ENCODE measurements at regions not wholly inside any gene's neighbourhood (a gene's known extent, or its start where the extent isn't known, plus 50 kb on each side); places are given as distances from the start of the nearest gene placed in this dataset.
A peak's percentile ranks its signal among the peaks of the same experiment; 100 is the strongest.
"Not testable (repeated sequence)": the region's sequence is repeated elsewhere in the genome, so short reads cannot be mapped to it uniquely, and the experiment has no call there.

DNA sequence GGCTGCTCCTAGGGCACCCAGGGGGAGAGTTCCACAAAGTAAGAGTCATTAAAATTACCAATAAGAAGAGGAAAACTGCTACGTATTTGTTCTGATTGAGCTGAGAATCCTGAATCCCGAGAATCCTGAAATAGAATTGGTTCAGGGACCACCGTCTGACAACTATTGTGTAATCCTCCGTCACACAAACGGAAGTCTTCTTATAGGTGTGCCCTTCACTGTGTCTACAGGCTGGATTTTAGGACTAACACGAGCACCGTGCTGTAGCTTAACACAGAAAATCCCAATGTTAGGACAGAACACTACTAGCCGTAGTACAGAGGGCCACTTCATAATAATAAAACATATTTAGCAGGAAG lies 50.6 kb upstream of the RNF182 start:
- DNase-seq (ENCODE audit: insufficient read length, low spot score) (no peak), FAIRE-seq (peak; percentile 20)
- TF ChIP-seq POLR2A (IDR thresholded peaks at IDR 0.05; ENCODE audit: low read depth, low read length) (no peak), SPI1 (IDR thresholded peaks at IDR 0.05; ENCODE audit: low read depth, low read length) (no peak)

- peak; percentile 83 for DNase-seq (ENCODE audit: insufficient read length, low spot score)
- FAIRE-seq, result peak; percentile 85
- TF ChIP-seq POLR2AphosphoS5 (IDR thresholded peaks at IDR 0.05; ENCODE audit: low read depth, low read length) (no peak), SPI1 (IDR thresholded peaks at IDR 0.05; ENCODE audit: low read depth, low read length) (no peak), POLR2A (IDR thresholded peaks at IDR 0.05; ENCODE audit: low read depth, low read length) (no peak), TAF1 (IDR thresholded peaks at IDR 0.05; ENCODE audit: low read depth, low read length) (no peak), POU2F2 (IDR thresholded peaks at IDR 0.05; ENCODE audit: low read depth, low read length) (no peak), PAX5 (IDR thresholded peaks at IDR 0.05; ENCODE audit: insufficient read depth, low read length, severe bottlenecking) (no peak)
Observed at GRCh38 chr6:13873288-13874190, 51.2 kb upstream of the RNF182 start.

DNA sequence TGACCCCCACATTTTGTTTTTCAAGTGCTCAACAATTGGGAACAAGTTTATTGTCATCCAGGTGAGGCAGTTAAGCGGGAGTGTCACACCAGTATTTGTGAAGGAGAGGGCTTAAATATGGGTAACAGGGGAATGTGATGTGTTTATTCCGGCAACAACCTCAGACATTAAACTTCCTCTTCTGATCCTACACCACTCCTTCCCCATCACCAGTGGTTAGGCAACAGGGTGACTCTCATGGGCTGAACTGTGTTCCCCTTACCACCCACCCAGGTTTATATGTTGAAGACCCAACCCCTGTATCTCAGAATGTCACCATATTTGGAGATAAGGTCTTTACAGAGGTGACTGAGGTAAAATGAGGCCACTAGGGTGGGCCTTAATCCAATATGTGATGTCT lies 52.1 kb upstream of the RNF182 start:
- FAIRE-seq, result no peak
- DNase-seq (ENCODE audit: insufficient read length, low spot score), result no peak
- TF ChIP-seq POLR2AphosphoS5 (IDR thresholded peaks at IDR 0.05; ENCODE audit: low read depth, low read length), result no peak
- TF ChIP-seq POLR2A (IDR thresholded peaks at IDR 0.05; ENCODE audit: low read depth, low read length), result no peak
- no peak for TF ChIP-seq SPI1 (IDR thresholded peaks at IDR 0.05; ENCODE audit: low read depth, low read length)
- no peak for TF ChIP-seq POU2F2 (IDR thresholded peaks at IDR 0.05; ENCODE audit: low read depth, low read length)
- no peak for TF ChIP-seq TAF1 (IDR thresholded peaks at IDR 0.05; ENCODE audit: low read depth, low read length)
- no peak for TF ChIP-seq PAX5 (IDR thresholded peaks at IDR 0.05; ENCODE audit: insufficient read depth, low read length, severe bottlenecking)

GRCh38 chr6:13872006-13872405 lies 52.7 kb upstream of the RNF182 start:
- not testable (repeated sequence) for DNase-seq (ENCODE audit: insufficient read length, low spot score); FAIRE-seq

DNA sequence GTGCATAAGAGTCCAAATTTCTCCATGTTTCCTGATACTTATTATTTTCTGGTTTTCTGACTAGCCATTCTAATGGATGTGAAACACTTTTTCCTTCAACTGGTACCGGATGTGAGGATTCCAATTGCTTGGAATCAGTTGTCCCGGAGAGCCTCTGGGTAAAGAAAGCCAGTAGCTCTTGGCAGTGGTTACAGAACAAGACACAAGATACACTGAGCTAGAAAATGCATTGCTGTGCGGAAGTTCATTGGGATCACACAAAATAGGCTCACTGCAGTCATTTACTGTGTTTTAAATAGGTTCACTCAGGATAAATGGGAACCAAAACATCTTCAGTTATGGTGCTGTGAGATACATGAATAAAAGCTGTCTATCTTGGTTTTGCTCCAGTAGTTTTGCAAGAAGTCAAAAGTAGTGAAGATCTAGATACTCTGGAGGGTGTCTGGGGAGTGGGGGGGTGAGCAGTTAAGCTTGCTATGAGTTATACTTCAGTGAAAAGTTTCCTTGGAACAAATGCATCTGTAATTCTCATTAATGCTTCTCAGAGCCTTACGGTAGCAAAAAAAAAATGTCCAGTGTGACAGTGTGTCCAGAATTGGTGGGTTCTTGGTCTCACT lies 54.4 kb upstream of the RNF182 start:
- DNase-seq (ENCODE audit: insufficient read length, low spot score), result no peak
- FAIRE-seq, result no peak

DNA sequence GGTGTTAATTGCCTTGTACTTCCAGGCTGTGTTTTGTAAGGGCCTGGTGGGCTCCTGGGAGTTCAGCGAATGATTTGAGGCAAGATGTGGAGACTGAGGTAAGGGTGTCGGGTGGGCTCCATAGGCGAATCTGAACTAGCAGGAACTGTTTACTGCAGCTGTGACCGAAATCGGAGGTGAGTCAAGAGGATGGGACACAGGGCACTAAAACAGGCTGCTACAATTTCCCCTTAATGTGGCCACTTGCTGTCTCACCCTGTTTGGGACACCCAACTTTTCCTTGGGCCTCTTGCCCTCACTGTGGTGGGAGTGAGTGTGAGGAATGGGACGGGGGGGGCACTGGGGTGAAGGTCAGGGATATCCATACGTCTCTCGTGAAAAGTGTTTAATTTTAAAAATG lies 53.9 kb upstream of the MCUR1 start:
- no peak for FAIRE-seq
- DNase-seq (ENCODE audit: insufficient read length, low spot score), result no peak
- no peak for TF ChIP-seq POU2F2 (IDR thresholded peaks at IDR 0.05; ENCODE audit: low read depth, low read length)
- TF ChIP-seq TAF1 (IDR thresholded peaks at IDR 0.05; ENCODE audit: low read depth, low read length), result no peak
- TF ChIP-seq POLR2AphosphoS5 (IDR thresholded peaks at IDR 0.05; ENCODE audit: low read depth, low read length), result no peak
- no peak for TF ChIP-seq PAX5 (IDR thresholded peaks at IDR 0.05; ENCODE audit: insufficient read depth, low read length, severe bottlenecking)
- no peak for TF ChIP-seq POLR2A (IDR thresholded peaks at IDR 0.05; ENCODE audit: low read depth, low read length)
- no peak for TF ChIP-seq SPI1 (IDR thresholded peaks at IDR 0.05; ENCODE audit: low read depth, low read length)

More for the DNA sequence above, 54.4 kb upstream of the RNF182 start:
- TF ChIP-seq SPI1 (IDR thresholded peaks at IDR 0.05; ENCODE audit: low read depth, low read length) (no peak), TAF1 (IDR thresholded peaks at IDR 0.05; ENCODE audit: low read depth, low read length) (no peak), PAX5 (IDR thresholded peaks at IDR 0.05; ENCODE audit: insufficient read depth, low read length, severe bottlenecking) (no peak), POLR2A (IDR thresholded peaks at IDR 0.05; ENCODE audit: low read depth, low read length) (no peak), POLR2AphosphoS5 (IDR thresholded peaks at IDR 0.05; ENCODE audit: low read depth, low read length) (no peak), POU2F2 (IDR thresholded peaks at IDR 0.05; ENCODE audit: low read depth, low read length) (no peak)

DNA sequence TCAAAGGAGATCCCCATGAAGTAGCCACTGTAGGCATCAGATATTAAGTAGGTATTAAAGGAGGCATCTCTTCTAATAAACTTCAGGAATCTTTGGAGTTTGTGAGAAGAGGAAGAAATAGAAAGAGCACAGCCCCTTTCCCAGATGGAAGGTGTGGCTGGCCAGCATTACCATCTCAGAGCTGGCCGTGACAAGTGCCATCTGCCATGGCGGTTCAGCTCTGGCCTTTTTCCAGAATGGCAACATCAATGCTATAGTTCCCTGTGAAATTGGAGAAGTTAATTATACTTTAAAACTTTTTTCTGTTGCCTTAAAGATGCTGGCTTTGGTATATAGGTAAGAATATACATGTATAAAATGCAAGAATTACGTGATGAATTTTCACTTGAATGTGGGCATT lies 51.9 kb upstream of the MCUR1 start:
- no peak for FAIRE-seq
- no peak for DNase-seq (ENCODE audit: insufficient read length, low spot score)
- TF ChIP-seq POU2F2 (IDR thresholded peaks at IDR 0.05; ENCODE audit: low read depth, low read length), result no peak
- TF ChIP-seq POLR2AphosphoS5 (IDR thresholded peaks at IDR 0.05; ENCODE audit: low read depth, low read length), result no peak
- TF ChIP-seq TAF1 (IDR thresholded peaks at IDR 0.05; ENCODE audit: low read depth, low read length), result no peak
- TF ChIP-seq PAX5 (IDR thresholded peaks at IDR 0.05; ENCODE audit: insufficient read depth, low read length, severe bottlenecking), result no peak
- no peak for TF ChIP-seq SPI1 (IDR thresholded peaks at IDR 0.05; ENCODE audit: low read depth, low read length)
- TF ChIP-seq POLR2A (IDR thresholded peaks at IDR 0.05; ENCODE audit: low read depth, low read length), result no peak

DNA sequence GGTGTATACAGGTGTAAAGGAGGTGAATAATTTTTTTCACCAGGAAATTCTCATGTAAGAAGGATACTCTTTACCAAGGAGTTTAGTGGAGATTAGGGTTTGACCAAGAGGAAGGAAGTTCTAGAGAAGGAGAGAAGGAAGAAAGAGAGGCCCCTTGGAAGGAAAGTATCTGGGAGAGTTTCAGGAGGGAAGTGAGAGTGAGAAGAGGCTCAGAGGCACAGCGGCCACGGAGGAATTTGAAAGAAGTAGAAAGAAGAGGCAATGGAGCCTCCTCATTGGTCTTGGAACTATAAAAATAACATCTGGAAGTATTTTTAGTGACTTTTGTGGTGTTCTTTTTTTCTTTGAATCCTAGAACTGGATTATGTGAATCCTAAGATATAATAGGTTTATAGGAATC lies 50.8 kb upstream of the MCUR1 start:
- FAIRE-seq, result no peak
- TF ChIP-seq SPI1 (IDR thresholded peaks at IDR 0.05; ENCODE audit: low read depth, low read length) (peak; percentile 81), POLR2A (IDR thresholded peaks at IDR 0.05; ENCODE audit: low read depth, low read length) (no peak)
- no peak for DNase-seq (ENCODE audit: insufficient read length, low spot score)

DNA sequence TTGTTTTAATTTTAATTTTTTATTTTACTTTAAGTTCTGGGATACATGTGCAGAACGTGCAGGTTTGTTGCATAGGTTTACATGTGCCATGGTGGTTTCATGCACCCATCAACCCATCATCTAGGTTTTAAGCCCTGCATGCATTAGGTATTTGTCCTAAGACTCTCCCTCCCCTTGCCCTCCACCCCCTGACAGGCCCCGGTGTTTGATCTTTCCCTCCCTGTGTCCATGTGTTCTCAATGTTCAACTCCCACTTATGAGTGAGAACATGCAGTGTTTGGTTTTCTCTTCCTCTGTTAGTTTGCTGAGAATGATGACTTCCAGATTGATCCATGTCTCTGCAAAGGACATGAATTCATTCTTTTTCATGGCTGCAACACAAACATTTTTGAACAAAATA lies 50.3 kb upstream of the MCUR1 start:
- not testable (repeated sequence) for FAIRE-seq; DNase-seq (ENCODE audit: insufficient read length, low spot score)
